GM18870 (cell line): ENCODE measurements at regions not wholly inside any gene's neighbourhood (a gene's known extent, or its start where the extent isn't known, plus 50 kb on each side); places are given as distances from the start of the nearest gene placed in this dataset.

Experiments used
- ATAC-seq: cut with Tn5 transposase; IDR thresholded peaks from one replicate; pipeline ENCODE4 v1.9.1; 2021; ENCODE audit warnings: moderate library complexity; ENCODE audit not compliant: unreplicated experiment

DNA sequence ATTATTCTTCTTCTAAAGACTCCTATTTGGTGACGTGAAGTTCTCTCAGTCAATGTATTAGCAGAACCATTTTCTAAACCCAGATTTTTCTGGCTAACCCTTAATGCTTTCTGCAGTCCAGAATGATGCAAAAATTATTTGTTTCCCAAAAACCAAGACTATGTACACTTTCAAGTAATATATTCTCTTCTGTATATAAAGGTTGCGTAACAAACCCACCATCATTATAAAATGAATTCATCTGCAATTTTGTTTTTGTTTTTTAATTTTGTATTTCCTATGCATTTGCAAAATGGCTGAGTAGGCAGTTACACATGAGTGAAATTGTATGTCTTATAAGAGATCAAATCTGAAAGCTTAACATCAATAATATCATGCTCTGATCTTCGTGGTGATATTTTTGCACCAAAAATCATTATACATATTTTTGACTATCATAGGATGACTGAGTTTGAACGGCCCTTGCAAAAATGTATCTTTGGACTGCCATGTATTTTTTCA lies 593.6 kb downstream of the ZIC1 start:
- ATAC-seq, result no peak

DNA sequence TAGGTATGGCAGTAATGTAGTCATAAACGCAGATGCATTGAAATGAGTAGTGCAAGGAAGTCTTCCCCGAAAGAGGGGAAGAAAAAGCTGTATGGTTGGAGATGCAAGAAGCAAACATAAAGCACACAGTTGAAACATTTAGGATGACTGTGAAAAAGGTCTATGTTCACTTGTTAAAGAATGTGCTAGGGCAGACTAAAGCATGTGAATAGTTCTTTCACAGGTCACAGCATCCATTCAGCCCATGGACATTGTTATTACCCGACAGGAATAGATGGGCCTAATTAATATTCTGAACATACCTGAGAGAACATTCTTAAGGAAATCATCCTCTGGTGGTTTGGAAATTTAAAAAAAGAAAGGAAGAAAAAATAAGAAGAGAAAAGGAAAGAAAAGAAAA lies 595.2 kb downstream of the ZIC1 start:
- ATAC-seq, result no peak

DNA sequence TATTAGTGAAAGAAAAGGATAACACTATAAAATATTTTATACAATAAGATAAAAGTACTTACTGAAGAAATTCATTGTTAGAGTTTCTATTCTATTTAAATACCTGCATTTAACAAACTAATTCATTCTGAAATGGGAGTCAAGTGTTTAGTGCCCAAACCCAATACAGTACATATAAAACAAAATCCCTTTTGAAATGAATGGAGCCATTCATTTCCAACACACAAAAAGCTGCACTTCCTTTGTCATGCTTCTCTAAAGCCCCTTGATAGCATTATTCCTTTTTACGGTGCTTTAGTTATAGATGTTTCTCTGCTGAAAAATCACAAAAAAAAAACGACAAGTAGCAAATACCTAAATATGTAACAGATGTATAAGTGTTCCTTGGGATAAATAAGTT lies 596.3 kb downstream of the ZIC1 start:
- no peak for ATAC-seq

DNA sequence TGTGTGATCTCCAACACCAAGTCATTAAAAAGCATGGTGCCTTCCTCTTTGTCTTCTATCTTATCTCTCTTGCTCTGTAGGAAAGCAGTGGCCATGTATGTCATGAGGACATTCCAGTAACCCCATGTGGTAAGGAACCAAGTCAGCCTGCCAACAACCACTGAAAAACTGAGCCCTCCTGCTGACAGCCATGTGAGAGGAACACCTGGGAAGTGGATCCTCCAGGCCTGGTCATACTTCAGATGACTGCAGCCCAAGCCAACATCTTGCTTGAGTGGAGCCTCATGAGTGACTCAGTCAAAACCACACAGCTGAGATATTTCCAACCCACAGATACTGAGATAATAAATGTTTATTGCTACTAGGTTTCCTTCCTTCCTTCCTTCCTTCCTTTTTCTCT lies 597.3 kb downstream of the ZIC1 start:
- no peak for ATAC-seq

DNA sequence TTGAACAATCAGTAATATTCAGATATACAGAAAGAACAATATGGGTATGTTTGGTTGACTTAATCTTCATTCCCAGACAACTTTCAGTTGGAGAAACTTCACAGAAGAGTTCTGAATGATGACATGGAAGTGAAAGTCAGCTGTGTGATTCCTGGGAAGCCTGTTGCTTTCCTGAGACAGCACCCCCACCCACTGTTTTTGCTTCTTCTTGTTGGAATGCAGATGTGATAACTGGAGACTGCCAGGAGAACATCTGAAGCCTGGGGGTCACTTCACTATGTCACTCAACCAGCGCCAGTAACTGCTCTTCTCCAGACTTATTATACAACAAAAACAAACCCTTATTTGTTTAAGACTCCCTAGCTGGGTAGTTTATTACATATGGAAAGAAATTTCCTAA lies 599.4 kb downstream of the ZIC1 start:
- no peak for ATAC-seq

DNA sequence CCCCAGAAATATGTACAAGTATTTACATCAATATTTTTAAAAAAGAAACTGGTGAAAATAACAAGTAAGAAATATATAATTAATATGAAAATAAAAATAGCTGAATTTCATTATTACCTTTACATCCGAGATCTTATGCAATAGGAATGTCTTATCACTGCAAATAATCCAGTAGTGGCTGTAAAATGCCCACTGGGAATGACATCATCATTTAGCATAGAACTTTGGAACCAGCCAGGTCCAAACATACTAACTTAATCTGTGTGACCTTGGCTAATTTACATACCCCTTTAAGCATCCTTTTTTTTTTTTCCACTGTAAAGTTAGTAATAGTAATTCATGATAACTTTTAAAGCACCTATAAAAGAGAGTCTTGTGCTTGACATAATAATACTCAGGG lies 611.7 kb downstream of the ZIC1 start:
- ATAC-seq, result no peak

DNA sequence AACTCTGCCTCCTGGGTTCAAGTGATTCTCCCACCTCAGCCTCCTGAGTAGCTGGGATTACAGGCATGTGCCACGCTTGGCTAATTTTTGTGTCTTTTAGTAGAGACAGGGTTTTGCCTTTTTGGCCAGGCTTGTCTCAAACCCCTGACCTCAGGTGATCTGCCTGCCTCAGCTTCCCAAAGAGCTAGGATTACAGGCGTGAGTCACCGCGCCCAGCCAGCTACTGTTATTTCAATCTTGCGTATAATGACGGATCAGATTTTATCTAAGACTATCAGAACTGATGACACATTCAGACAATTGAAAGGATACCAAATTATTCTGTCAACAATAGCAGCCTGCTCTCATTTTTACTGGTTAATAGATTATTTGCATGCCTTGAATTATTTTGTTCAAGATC lies 612.2 kb downstream of the ZIC1 start:
- ATAC-seq, result no peak

DNA sequence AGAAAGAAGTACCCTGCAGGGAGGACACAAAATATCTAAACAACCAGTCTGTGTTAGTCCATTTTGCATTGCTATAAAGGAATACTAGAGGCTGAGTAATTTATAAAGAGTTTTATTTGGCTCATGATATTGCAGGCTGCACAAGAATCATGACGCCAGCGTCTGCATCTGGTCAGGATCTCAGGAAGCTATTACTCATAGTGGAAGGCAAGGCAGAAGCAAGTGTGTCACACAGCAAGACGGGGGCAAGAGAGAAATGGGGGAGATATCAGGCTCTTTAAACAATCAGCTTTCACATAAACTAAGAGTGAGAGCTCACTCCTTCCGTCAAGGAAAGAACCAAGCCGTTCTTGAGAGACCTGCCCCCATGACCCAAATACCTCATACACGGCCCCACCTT lies 614.8 kb downstream of the ZIC1 start:
- ATAC-seq, result no peak

DNA sequence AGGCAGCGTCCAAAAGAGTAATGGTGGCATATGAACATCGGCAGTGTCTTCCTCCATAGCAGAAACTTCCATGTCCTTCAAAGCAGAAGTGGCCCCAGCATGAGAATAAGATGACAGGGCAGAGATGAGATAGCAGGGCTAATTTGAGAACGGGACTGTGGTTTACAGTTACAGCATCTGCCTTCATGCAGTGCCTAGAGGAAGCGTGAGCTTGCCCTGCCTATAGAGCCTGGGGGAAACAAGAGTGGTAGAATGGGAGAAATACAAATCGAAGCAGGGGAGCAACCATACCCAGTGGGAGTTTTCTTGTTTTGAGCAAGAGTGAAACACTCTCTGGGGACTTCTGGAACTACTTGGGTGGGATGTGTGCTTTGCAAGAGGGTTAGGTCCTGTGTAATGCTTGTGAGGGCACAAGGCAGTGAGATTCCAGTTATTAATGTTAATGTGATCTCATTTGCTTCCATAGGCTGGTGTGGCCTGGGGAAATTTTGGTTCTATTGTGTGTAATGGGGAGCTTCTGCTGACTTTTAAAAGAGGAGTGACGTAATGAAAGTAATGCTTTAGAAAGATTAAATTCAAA lies 616.9 kb downstream of the ZIC1 start:
- no peak for ATAC-seq

DNA sequence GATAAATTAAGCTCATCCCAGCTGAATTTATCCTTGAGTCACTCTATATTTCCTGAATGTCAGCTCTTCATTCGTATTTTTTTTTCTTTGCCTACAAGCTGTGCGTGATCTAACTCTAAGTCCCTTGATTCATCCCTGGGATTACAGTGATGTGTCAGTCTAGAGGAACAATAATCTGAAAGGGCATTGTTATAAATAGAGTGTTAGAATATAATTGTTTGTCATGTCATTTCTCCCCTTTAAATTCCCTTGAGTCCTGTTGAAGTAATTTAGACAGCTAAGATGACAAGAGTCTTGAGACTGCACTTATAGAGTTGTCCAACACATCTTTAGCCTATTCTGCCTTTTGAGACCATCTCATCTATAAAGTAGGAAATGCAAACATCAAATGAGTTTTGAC lies 621.8 kb downstream of the ZIC1 start:
- ATAC-seq, result no peak

DNA sequence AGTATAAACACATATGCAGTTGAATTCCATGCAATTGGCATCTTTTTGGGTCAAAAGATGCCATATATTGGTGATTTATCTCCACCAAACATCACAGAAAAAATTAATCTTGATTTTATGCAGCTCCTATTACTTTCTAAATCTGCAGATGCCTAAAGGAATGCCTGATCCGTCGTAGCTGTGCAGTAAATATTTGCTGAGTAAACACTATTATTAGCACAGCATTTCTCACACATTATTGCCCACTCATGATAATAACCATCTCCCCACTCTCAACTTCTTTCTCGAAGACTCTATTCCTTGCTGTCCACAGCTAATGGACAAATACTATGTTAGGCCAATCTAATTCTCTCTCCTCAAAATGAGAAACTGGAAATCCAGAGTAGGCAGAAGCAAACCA lies 625.2 kb downstream of the ZIC1 start:
- no peak for ATAC-seq

DNA sequence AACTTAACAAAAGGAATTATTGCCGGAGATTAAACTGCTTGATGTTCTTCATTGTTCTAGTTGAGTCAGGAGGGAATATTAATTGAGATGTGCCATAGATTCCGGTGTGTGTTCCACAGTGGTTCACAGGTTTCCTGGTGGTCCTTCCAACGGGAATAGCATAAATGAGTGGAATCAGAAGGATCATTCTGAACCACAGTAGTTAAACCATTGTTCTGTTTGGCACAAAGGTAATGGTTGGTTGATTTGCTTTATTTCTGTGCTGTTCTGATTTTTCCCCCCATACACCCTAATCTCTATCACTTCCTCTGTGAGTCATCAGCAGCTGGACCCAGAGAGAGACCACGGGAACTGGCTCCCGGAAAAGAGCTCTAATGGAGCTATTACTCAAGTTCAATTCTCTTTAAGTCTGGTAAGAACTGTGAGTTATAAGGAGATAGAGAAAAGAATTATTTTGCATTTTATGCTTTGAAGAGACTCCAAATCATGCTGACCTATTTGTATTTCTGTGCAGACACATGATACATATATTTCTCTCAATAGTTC lies 627.2 kb downstream of the ZIC1 start:
- ATAC-seq, result no peak

DNA sequence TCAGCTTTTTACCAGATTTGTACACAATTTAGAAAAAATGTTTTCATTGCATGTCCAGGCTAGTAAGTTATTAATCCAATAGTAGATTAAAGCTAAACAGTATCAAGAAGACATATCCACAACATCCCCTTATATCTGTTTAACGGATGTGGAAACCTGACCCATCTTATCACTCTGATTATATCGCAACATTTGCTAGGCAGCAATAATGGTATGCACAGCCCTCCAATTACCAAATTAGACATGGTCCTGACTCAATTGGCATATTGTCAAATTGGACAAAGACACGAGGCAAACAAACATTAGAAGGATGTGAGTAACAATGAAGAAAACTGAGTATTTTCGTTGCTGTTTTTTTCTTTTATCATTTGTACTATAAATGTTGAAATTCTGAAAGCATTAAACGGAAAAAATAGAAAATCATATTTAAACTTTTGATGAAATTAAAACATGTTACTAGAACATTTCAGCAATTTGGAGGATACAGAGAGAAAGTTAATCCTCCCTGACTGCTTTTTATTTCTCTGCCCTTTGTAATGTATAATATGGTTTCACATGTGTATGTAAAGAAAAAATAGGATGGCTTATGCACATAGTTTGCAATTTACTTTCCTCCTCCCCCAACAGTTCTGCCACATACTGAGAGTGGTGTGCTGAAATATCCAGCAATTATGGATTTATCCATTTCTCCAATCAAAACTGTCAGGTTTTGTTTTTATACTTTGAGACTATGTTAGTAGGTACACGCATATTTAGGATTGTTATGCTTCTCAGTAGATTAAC lies 633.7 kb downstream of the ZIC1 start:
- no peak for ATAC-seq

DNA sequence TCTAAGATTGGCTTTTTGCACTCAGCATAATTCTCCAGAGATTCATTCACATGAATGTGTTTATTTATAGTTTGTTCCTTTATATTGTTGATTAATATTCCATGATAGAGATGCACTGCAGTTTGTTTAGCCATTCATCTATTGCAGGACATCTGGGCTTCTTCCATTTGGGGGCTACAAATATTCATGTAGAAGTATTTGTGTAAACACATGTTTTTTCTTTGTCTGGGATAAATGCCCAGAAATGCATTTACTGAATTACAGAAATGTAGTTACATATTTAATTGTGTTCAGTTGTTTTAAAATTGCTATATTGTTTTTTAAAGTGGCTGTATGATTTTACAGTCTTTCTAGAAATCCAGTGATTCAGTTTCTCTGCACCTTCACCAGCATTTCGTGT lies 635.0 kb downstream of the ZIC1 start:
- ATAC-seq, result no peak

DNA sequence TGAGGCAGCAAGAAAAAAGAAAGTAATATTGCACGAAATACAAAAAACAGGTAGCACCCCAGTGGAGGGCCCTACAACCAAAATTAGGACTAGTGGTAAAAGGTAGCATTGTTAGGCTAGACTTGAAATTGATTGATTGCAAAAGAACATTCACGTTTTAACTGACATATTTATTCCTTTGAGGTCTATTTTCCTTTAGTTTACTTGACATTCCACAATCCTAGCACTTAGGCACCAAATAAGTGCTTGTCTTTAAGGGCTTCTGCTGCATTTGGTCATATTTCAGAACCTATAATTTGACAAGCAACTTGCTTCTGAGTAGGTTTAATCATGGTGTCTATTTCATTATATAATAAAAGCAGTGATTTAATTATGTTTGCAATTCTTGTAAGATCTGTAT lies 642.7 kb upstream of the AGTR1 start:
- ATAC-seq, result no peak

DNA sequence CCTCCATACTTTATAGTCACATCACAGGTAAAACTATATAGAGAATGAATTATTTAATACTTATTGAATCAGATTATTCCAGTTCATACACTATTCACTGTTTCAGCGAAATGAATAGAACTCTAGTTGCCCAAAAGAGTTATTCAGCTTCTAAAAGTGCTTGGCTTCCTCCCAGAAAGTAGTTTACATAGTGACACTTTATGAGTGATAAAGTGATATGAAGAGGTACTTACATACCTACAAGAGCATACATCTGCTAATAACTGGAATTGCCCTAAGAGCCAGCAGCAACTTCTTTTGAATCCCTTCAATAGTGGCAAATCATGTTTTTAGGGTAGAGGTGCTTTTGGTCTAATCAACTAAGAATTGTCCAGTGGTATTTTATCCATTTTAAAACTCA lies 635.1 kb upstream of the AGTR1 start:
- no peak for ATAC-seq

DNA sequence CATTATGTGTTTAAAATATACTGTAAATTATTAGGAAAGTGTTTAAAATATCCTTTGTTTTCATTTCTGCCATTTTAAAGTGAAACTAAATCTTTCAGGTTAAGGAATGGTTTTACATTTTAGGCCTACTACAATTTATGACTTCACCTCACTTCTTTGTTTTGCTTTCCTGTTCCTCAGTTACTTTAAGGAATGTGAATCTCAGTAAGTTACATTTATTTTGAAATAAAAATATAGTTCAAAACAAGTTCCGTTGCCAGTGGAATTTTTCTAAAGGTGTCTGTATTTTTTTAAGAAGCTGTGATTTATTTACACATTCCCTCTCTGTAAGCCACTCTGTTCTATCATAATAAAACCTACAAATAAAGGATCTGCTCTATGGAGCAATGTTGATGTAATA lies 630.9 kb upstream of the AGTR1 start:
- ATAC-seq, result no peak

DNA sequence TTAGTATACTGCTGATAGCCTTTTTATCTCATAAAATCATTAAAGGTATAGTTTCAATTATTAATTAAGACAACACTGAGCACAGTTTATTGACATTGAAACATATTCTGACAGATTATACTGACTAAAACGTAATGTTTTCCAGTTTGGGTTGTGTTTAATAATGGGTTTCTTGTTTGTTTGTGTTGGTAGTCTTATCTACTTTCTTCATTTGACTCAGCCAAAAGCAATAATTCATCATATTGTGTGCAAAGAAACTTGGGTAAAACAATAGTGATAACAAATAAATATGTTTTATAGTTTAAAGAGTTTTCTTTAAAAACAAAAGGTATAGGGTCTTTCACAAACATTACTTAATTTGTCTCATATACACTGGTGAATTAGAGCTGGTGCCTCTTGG lies 629.2 kb upstream of the AGTR1 start:
- no peak for ATAC-seq

DNA sequence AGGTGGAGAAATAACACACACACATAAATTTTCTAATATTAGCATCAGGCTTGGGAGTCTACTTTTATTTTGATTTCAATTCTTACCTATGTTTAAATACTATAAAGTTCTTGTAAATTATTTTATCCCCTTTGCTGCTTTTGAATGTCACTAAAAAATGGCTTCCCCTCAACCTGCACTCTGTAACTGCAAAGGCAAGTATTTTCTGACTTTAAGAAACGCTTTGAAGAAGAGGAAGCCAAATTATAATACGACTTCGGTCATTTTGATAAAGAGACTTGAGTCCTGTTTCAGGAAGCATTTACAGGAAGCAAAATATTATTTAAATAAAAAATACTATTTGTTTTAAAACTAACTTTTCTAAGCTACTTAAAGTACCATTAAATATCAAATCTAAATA lies 627.7 kb upstream of the AGTR1 start:
- ATAC-seq, result no peak

DNA sequence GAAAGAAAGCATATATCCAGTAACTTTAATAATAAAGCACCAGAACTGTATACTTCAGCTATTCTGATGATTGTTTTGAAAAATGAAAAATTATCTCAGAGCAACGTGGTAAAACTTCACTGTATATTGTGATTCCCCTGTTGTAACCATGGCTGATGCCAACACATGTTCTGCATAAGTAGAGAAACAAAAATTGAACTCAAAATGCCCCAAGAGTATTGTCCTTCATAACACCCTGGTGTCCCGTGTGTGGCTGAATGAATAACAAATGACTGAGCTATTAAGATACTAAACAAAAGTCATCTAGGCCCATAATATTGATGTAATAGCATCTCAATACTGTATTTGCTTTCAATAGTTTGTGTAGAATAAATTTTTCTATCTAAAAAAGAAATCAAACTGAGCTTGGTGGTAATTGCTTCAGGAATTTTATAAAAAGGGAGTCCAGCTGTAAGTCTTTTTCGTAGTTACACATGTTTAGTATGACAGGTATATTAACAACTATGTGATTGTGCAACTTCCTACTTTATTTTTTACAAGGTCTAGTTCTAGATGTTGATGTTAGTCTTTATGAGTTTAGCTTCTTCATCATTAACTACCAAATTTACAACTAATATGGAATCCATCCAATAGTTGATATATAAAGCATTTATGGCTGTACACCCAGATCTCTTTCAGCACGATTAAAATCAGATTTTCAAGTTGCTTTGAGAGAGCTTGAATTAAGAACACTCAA lies 623.8 kb upstream of the AGTR1 start:
- no peak for ATAC-seq

DNA sequence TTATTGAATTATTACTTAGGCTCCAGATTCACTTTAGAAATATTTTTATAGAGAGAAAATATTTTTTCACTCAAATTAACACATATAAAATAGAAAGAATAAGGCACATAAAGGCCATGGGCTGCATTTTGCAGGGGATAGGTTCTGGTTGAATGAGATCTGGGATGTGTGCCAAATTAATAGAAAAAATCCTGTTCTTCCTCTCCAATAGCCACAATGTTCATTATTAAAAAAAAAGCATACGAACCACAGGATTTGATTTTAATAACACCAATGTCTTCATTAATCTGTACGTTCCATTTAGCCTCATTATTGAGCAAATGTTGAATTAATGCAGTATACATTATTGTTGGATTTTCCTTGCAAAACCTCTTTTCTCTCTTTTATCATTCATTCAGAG lies 622.8 kb upstream of the AGTR1 start:
- no peak for ATAC-seq
